SK-N-SH treated with all-trans-retinoic acid at 6 μM for 48 hours (cell line): ENCODE measurements at regions not wholly inside any gene's neighbourhood (a gene's known extent, or its start where the extent isn't known, plus 50 kb on each side); places are given as distances from the start of the nearest gene placed in this dataset.

Experiments
- ATAC-seq: fragments of 200-7000 bp; cut with Tn5 transposase; 3 replicates; pipeline ENCODE4 v1.9.1; 2020; ENCODE audit warnings: mild to moderate bottlenecking, moderate library complexity
- ARNTL ChIP-seq: fragments of 450-650 bp; formaldehyde crosslinking; IDR thresholded peaks from 2 replicates; pipeline ENCODE4 v1.5.0; 2020; ENCODE audit warnings: low read depth, mild to moderate bottlenecking, moderate library complexity, borderline replicate concordance
- BACH2 ChIP-seq: fragments of 250-450 bp; sonication (Bioruptor Pico); IDR thresholded peaks from 2 replicates; pipeline ENCODE4 v1.9.0; 2021; ENCODE audit warnings: mild to moderate bottlenecking, borderline replicate concordance
- CSDC2 ChIP-seq: fragments of 250-450 bp; sonication (Bioruptor Pico); IDR thresholded peaks from 2 replicates; pipeline ENCODE4 v1.5.0; 2020; ENCODE audit warnings: mild to moderate bottlenecking, moderate library complexity
- ESRRG ChIP-seq: fragments of 250-450 bp; sonication (Bioruptor Pico); IDR thresholded peaks from 2 replicates; pipeline ENCODE4 v1.6.1; 2021; ENCODE audit warnings: mild to moderate bottlenecking
- GLIS3 ChIP-seq: fragments of 250-450 bp; sonication (Bioruptor Pico); IDR thresholded peaks from 2 replicates; pipeline ENCODE4 v1.5.0; 2020; ENCODE audit warnings: mild to moderate bottlenecking, moderate library complexity
- ISL1 ChIP-seq: fragments of 250-450 bp; sonication (Bioruptor Pico); IDR thresholded peaks from 2 replicates; pipeline ENCODE4 v2.1.2; 2022; ENCODE audit warnings: mild to moderate bottlenecking, moderate library complexity
- OSR1 ChIP-seq: fragments of 250-450 bp; sonication (Bioruptor Pico); IDR thresholded peaks from 2 replicates; pipeline ENCODE4 v1.8.0; 2022; ENCODE audit warnings: moderate library complexity, mild to moderate bottlenecking, inconsistent platforms
- PPARA ChIP-seq: fragments of 250-450 bp; sonication (Bioruptor Pico); IDR thresholded peaks from 2 replicates; pipeline ENCODE4 v1.5.0; 2020; ENCODE audit warnings: mild to moderate bottlenecking, borderline replicate concordance
- RARB ChIP-seq: fragments of 250-450 bp; sonication (Bioruptor Pico); IDR thresholded peaks from 2 replicates; pipeline ENCODE4 v1.8.0; 2021; ENCODE audit warnings: mild to moderate bottlenecking, moderate library complexity
- SNAI2 ChIP-seq: fragments of 250-450 bp; sonication (Bioruptor Pico); IDR thresholded peaks from 2 replicates; pipeline ENCODE4 v1.5.0; 2020; ENCODE audit warnings: mild to moderate bottlenecking, moderate library complexity
- TCF4 ChIP-seq: fragments of 250-450 bp; sonication (Bioruptor Pico); IDR thresholded peaks from 2 replicates; pipeline ENCODE4 v1.8.0; 2021; ENCODE audit warnings: mild to moderate bottlenecking, moderate library complexity, borderline replicate concordance
- TOX ChIP-seq: fragments of 250-450 bp; sonication (Bioruptor Pico); IDR thresholded peaks from 2 replicates; pipeline ENCODE4 v1.8.0; 2021; ENCODE audit warnings: mild to moderate bottlenecking, moderate library complexity, borderline replicate concordance
- ZC3H10 ChIP-seq: fragments of 250-450 bp; sonication (Bioruptor Pico); IDR thresholded peaks from 2 replicates; pipeline ENCODE4 v1.5.1; 2021; ENCODE audit warnings: mild to moderate bottlenecking, moderate library complexity
- ZFP3 ChIP-seq: fragments of 250-450 bp; sonication (Bioruptor Pico); IDR thresholded peaks from 2 replicates; pipeline ENCODE4 v1.5.0; 2020; ENCODE audit warnings: mild to moderate bottlenecking, moderate library complexity
- ZFP30 ChIP-seq: fragments of 450-650 bp; formaldehyde crosslinking; IDR thresholded peaks from 2 replicates; pipeline ENCODE4 v1.5.0; 2022; ENCODE audit warnings: mild to moderate bottlenecking, moderate library complexity
- ZNF565 ChIP-seq: fragments of 450-650 bp; formaldehyde crosslinking; conservative IDR thresholded peaks from 2 replicates; pipeline ENCODE4 v1.5.0; 2020; ENCODE audit warnings: low read depth, mild to moderate bottlenecking, moderate library complexity
- ZNF70 ChIP-seq: fragments of 450-650 bp; formaldehyde crosslinking; IDR thresholded peaks from 2 replicates; pipeline ENCODE4 v1.5.0; 2020; ENCODE audit warnings: mild to moderate bottlenecking, moderate library complexity
- ZNF8 ChIP-seq: fragments of 450-650 bp; formaldehyde crosslinking; IDR thresholded peaks from 2 replicates; pipeline ENCODE4 v1.5.0; 2020; ENCODE audit warnings: mild to moderate bottlenecking, moderate library complexity
- TF ChIP-seq, protein P1 (sequence below): fragments of 250-450 bp; sonication (Bioruptor Pico); IDR thresholded peaks from 2 replicates; pipeline ENCODE4 v1.5.1; 2020; ENCODE audit warnings: low read depth, mild to moderate bottlenecking, moderate library complexity
- TF ChIP-seq, protein P2 (sequence below): fragments of 250-450 bp; sonication (Bioruptor Pico); IDR thresholded peaks from 2 replicates; pipeline ENCODE4 v1.5.0; 2020; ENCODE audit warnings: mild to moderate bottlenecking, moderate library complexity
- TF ChIP-seq, protein P3 (sequence below): fragments of 250-450 bp; sonication (Bioruptor Pico); IDR thresholded peaks from 2 replicates; pipeline ENCODE4 v1.8.0; 2021; ENCODE audit warnings: low read depth, mild to moderate bottlenecking, moderate library complexity, borderline replicate concordance
- TF ChIP-seq, protein P4 (sequence below): fragments of 250-450 bp; sonication (Bioruptor Pico); IDR thresholded peaks from 2 replicates; pipeline ENCODE4 v1.8.0; 2020; ENCODE audit warnings: mild to moderate bottlenecking, moderate library complexity, borderline replicate concordance
- TF ChIP-seq, protein P5 (sequence below): fragments of 250-450 bp; sonication (Bioruptor Pico); IDR thresholded peaks from 2 replicates; pipeline ENCODE4 v1.5.1; 2021; ENCODE audit warnings: mild to moderate bottlenecking, moderate library complexity

DNA sequence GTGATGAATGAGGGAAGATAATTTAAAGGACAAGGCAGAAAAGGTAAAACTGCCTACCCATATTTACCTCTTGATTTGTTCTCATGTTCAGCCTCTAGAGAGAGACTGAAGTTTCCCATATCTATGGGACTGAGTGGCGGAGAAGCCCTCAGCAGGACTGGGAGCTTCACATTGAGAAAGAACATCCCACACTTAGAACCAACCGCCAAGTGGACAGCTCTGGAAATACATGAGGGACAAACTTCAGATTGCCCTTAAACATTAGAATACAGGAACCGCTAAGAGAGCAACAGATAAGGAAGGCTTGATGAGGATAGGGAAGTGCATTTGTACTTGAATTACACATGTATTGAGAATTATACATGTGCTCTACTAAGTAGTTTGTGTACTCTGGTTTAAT, 316.0 kb upstream of the MIR17HG start (continued):
- TF ChIP-seq, protein P1, sequence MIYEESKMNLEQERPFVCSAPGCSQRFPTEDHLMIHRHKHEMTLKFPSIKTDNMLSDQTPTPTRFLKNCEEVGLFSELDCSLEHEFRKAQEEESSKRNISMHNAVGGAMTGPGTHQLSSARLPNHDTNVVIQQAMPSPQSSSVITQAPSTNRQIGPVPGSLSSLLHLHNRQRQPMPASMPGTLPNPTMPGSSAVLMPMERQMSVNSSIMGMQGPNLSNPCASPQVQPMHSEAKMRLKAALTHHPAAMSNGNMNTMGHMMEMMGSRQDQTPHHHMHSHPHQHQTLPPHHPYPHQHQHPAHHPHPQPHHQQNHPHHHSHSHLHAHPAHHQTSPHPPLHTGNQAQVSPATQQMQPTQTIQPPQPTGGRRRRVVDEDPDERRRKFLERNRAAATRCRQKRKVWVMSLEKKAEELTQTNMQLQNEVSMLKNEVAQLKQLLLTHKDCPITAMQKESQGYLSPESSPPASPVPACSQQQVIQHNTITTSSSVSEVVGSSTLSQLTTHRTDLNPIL = no peak
- no peak for TF ChIP-seq ESRRG (CRISPR knock-in tag)
- no peak for TF ChIP-seq ZNF70
- TF ChIP-seq OSR1 = no peak
- TF ChIP-seq ISL1 (CRISPR knock-in tag) = no peak

DNA sequence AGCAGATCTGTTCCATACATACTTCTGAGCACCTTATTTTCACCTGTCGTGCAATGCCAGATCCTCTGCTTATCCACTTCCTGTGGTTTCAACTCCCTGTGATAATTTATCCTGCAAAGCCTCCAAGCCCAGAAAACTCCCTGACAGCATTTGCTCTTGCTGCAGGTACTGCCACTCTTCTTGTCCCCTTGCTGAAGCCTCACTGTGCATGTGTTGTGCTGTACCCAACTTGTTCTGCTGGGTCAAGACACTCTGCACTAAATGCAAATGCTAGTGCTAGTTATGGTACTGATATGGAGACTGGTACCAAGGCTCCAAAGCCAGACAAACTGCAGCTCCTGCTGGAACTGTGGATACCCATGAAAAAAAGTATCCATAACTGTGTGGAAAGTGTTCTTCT, 315.4 kb upstream of the MIR17HG start:
- TF ChIP-seq, protein P2, sequence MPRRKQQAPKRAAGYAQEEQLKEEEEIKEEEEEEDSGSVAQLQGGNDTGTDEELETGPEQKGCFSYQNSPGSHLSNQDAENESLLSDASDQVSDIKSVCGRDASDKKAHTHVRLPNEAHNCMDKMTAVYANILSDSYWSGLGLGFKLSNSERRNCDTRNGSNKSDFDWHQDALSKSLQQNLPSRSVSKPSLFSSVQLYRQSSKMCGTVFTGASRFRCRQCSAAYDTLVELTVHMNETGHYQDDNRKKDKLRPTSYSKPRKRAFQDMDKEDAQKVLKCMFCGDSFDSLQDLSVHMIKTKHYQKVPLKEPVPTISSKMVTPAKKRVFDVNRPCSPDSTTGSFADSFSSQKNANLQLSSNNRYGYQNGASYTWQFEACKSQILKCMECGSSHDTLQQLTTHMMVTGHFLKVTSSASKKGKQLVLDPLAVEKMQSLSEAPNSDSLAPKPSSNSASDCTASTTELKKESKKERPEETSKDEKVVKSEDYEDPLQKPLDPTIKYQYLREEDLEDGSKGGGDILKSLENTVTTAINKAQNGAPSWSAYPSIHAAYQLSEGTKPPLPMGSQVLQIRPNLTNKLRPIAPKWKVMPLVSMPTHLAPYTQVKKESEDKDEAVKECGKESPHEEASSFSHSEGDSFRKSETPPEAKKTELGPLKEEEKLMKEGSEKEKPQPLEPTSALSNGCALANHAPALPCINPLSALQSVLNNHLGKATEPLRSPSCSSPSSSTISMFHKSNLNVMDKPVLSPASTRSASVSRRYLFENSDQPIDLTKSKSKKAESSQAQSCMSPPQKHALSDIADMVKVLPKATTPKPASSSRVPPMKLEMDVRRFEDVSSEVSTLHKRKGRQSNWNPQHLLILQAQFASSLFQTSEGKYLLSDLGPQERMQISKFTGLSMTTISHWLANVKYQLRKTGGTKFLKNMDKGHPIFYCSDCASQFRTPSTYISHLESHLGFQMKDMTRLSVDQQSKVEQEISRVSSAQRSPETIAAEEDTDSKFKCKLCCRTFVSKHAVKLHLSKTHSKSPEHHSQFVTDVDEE (CRISPR knock-in tag) = no peak
- TF ChIP-seq, protein P3, sequence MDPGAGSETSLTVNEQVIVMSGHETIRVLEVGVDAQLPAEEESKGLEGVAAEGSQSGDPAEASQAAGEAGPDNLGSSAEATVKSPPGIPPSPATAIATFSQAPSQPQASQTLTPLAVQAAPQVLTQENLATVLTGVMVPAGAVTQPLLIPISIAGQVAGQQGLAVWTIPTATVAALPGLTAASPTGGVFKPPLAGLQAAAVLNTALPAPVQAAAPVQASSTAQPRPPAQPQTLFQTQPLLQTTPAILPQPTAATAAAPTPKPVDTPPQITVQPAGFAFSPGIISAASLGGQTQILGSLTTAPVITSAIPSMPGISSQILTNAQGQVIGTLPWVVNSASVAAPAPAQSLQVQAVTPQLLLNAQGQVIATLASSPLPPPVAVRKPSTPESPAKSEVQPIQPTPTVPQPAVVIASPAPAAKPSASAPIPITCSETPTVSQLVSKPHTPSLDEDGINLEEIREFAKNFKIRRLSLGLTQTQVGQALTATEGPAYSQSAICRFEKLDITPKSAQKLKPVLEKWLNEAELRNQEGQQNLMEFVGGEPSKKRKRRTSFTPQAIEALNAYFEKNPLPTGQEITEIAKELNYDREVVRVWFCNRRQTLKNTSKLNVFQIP (CRISPR knock-in tag) = no peak
- TF ChIP-seq, protein P4, sequence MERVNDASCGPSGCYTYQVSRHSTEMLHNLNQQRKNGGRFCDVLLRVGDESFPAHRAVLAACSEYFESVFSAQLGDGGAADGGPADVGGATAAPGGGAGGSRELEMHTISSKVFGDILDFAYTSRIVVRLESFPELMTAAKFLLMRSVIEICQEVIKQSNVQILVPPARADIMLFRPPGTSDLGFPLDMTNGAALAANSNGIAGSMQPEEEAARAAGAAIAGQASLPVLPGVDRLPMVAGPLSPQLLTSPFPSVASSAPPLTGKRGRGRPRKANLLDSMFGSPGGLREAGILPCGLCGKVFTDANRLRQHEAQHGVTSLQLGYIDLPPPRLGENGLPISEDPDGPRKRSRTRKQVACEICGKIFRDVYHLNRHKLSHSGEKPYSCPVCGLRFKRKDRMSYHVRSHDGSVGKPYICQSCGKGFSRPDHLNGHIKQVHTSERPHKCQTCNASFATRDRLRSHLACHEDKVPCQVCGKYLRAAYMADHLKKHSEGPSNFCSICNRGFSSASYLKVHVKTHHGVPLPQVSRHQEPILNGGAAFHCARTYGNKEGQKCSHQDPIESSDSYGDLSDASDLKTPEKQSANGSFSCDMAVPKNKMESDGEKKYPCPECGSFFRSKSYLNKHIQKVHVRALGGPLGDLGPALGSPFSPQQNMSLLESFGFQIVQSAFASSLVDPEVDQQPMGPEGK = no peak
- TF ChIP-seq RARB (no peak), TOX (CRISPR knock-in tag) (no peak), TCF4 (CRISPR knock-in tag) (no peak), ZFP30 (CRISPR knock-in tag) (no peak), ESRRG (CRISPR knock-in tag) (no peak), GLIS3 (CRISPR knock-in tag) (no peak), CSDC2 (no peak), ZC3H10 (no peak), PPARA (CRISPR knock-in tag) (no peak)

DNA sequence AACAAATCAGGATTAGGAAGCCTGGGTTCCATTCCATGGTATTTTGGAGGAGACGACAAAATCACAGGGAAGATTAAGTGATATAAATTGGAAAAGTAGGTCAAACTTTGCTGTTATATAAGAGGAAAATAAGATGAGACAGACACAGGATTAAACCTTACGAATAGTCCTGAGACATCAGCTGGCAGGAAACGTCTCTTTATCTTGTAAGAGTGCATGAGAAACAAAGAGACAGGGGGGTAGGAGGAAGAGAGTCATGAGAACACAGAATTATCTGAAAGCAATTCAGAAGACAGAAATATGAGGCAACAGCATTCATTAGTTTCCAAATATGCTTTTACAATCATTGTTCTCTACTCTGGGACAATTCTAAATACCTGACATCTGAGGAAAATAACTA, 310.6 kb upstream of the MIR17HG start:
- TF ChIP-seq ZNF565 (CRISPR knock-in tag) (no peak), ZNF8 (CRISPR knock-in tag) (no peak), ISL1 (CRISPR knock-in tag) (no peak), OSR1 (no peak), ZFP30 (CRISPR knock-in tag) (no peak), CSDC2 (no peak), PPARA (CRISPR knock-in tag) (no peak)
- TF ChIP-seq, protein P3 (CRISPR knock-in tag) = no peak
- ATAC-seq = no peak

More for the DNA sequence above, 315.4 kb upstream of the MIR17HG start:
- no peak for ATAC-seq

DNA sequence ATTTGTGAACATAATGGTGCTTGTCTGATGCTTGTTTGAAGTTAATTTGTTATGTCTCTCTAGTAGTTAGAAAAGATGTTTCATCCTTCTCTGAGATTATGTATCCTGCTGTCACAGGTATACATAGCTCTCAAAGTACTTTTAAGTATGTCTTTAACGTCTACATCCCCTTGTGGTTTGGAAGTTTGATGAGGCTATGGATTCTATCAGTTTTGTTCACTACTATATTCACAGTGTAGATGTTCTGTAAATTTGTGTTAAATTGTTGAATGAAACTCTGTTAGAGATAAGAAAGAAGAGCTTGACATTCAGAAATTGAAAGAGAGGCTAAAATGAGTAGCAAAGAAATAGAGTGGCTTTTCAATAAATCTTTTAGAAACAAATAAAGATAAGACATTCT, 304.6 kb upstream of the MIR17HG start:
- no peak for ATAC-seq
- no peak for TF ChIP-seq ESRRG (CRISPR knock-in tag)
- TF ChIP-seq, protein P4 = no peak
- no peak for TF ChIP-seq RARB
- TF ChIP-seq ZC3H10 = no peak
- no peak for TF ChIP-seq ZNF70
- no peak for TF ChIP-seq GLIS3 (CRISPR knock-in tag)
- no peak for TF ChIP-seq ISL1 (CRISPR knock-in tag)
- TF ChIP-seq ZFP3 (CRISPR knock-in tag) = no peak
- TF ChIP-seq SNAI2 = no peak
- no peak for TF ChIP-seq OSR1
- TF ChIP-seq, protein P1 = no peak
- no peak for TF ChIP-seq BACH2
- no peak for TF ChIP-seq CSDC2
- TF ChIP-seq ARNTL (CRISPR knock-in tag) = no peak
- TF ChIP-seq, protein P5, sequence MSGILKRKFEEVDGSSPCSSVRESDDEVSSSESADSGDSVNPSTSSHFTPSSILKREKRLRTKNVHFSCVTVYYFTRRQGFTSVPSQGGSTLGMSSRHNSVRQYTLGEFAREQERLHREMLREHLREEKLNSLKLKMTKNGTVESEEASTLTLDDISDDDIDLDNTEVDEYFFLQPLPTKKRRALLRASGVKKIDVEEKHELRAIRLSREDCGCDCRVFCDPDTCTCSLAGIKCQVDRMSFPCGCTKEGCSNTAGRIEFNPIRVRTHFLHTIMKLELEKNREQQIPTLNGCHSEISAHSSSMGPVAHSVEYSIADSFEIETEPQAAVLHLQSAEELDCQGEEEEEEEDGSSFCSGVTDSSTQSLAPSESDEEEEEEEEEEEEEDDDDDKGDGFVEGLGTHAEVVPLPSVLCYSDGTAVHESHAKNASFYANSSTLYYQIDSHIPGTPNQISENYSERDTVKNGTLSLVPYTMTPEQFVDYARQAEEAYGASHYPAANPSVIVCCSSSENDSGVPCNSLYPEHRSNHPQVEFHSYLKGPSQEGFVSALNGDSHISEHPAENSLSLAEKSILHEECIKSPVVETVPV (CRISPR knock-in tag) = no peak
